SK-N-SH (cell line): ENCODE measurements at regions not wholly inside any gene's neighbourhood (a gene's known extent, or its start where the extent isn't known, plus 50 kb on each side); places are given as distances from the start of the nearest gene placed in this dataset.

Experiments used
- CTCF ChIA-PET: fragments of 300-600, 350-600 bp; formaldehyde crosslinking; extraction: SDS; loops from one replicate; lab custom pipeline; 2021; lab: Yijun Ruan, JAX
- POLR2A ChIA-PET: fragments of 350-600 bp; sonication (Branson Sonifier 250); formaldehyde crosslinking; extraction: SDS; loops from one replicate; lab custom pipeline; 2020; ENCODE audit warnings: antibody characterized with exemption, inconsistent platforms; lab: Yijun Ruan, JAX
- DNase-seq: peaks from one replicate; pipeline ENCODE4 v3.0.0; 2012
- H2AFZ ChIP-seq: fragments of 200-600 bp; sonication (generic); 2 replicates; pipeline ENCODE4 v1.8.1; 2016; ENCODE audit warnings: antibody characterized with exemption, mild to moderate bottlenecking, low read depth
- H3F3A ChIP-seq: fragments of 200-600 bp; sonication (generic); replicated peaks from 2 replicates; pipeline ENCODE3; 2016; ENCODE audit warnings: antibody characterized with exemption, mild to moderate bottlenecking; ENCODE audit not compliant: insufficient read depth
- H3K27ac ChIP-seq, 2 experiments: fragments of 200-500 bp in 1 of 2; fragments of 200-600 bp in 1 of 2; sonication (Bioruptor generic) in 1 of 2; sonication (generic), shearing (Covaris generic) in 1 of 2; 2 replicates each; pipeline versions ENCODE4 v1.5.1 to v1.6.1; 2014 to 2016; ENCODE audit warnings: low read depth in 2 of 2, inconsistent platforms in 1 of 2, low read length in 1 of 2, mild to moderate bottlenecking in 1 of 2, mixed read lengths in 1 of 2
- H3K27me3 ChIP-seq: fragments of 200-600 bp; sonication (generic), shearing (Covaris generic); 2 replicates; pipeline ENCODE4 v1.6.1; 2016; ENCODE audit warnings: mixed run types; ENCODE audit not compliant: insufficient read depth
- H3K36me3 ChIP-seq, 2 experiments: fragments of 200-500 bp in 1 of 2; fragments of 200-600 bp in 1 of 2; sonication (Bioruptor generic) in 1 of 2; sonication (generic) in 1 of 2; replicated peaks in 1 of 2; 2 replicates each; pipeline versions ENCODE3 to v1.5.1; 2014 to 2016; ENCODE audit warnings: low read length in 1 of 2, mild to moderate bottlenecking in 1 of 2; ENCODE audit not compliant: insufficient read depth in 2 of 2, control insufficient read depth in 1 of 2
- H3K4me1 ChIP-seq, 2 experiments: fragments of 200-500 bp in 1 of 2; fragments of 200-600 bp in 1 of 2; sonication (Bioruptor generic) in 1 of 2; sonication (generic), shearing (Covaris generic) in 1 of 2; 2 replicates each; pipeline versions ENCODE4 v1.5.1 to v1.6.1; 2014 to 2016; ENCODE audit warnings: low read depth in 1 of 2, low read length in 1 of 2, mixed run types in 1 of 2; ENCODE audit not compliant: insufficient read depth in 2 of 2, control insufficient read depth in 1 of 2
- H3K4me2 ChIP-seq: fragments of 200-600 bp; sonication (generic), shearing (Covaris generic); 2 replicates; pipeline ENCODE4 v1.6.1; 2017; ENCODE audit warnings: mixed run types
- H3K4me3 ChIP-seq, 2 experiments: fragments of 200-500 bp in 1 of 2; fragments of 200-600 bp in 1 of 2; sonication (Bioruptor generic) in 1 of 2; sonication (generic), shearing (Covaris generic) in 1 of 2; 2 replicates each; pipeline versions ENCODE4 v1.5.1 to v1.8.1; 2014 to 2016; ENCODE audit warnings: low read depth in 2 of 2, inconsistent platforms in 1 of 2, low read length in 1 of 2, mild to moderate bottlenecking in 1 of 2, mixed read lengths in 1 of 2, moderate library complexity in 1 of 2
- H3K79me2 ChIP-seq: fragments of 200-600 bp; sonication (generic); 2 replicates; pipeline ENCODE4 v1.8.1; 2017; ENCODE audit warnings: mild to moderate bottlenecking; ENCODE audit not compliant: insufficient read depth
- H3K9ac ChIP-seq: fragments of 200-600 bp; sonication (generic); 2 replicates; pipeline ENCODE4 v1.6.1; 2017; ENCODE audit warnings: mixed run types
- H3K9me2 ChIP-seq: fragments of 200-600 bp; sonication (generic); 2 replicates; pipeline ENCODE4 v1.6.1; 2017; ENCODE audit warnings: mixed run types
- H3K9me3 ChIP-seq: fragments of 200-600 bp; sonication (generic); 2 replicates; pipeline ENCODE4 v1.6.1; 2017; ENCODE audit warnings: mixed run types, mild to moderate bottlenecking, moderate library complexity
- H4K20me1 ChIP-seq: fragments of 200-600 bp; sonication (generic); 2 replicates; pipeline ENCODE4 v1.6.1; 2017; ENCODE audit warnings: mild to moderate bottlenecking, mixed run types; ENCODE audit not compliant: insufficient read depth
- CHD2 ChIP-seq: fragments of 150-350 bp; IDR thresholded peaks from 2 replicates; pipeline ENCODE4 v1.6.1; 2018; ENCODE audit warnings: low read length; ENCODE audit not compliant: partially characterized antibody
- ELF1 ChIP-seq: IDR thresholded peaks from 2 replicates; pipeline ENCODE4 v1.4.0; 2012
- EP300 ChIP-seq, 2 experiments: IDR thresholded peaks; 2 replicates each; pipeline versions ENCODE4 v1.4.0 to v1.6.1; 2012; ENCODE audit warnings: borderline replicate concordance in 1 of 2, low read depth in 1 of 2, low read length in 1 of 2
- EZH2phosphoT487 ChIP-seq: fragments of 200-600 bp; sonication (generic); IDR thresholded peaks from 2 replicates; pipeline ENCODE4 v1.6.1; 2017; ENCODE audit warnings: low read depth, mixed run types, mild to moderate bottlenecking, antibody characterized with exemption, moderate library complexity, borderline replicate concordance
- FOSL2 ChIP-seq: IDR thresholded peaks from 2 replicates; pipeline ENCODE4 v1.4.0; 2012; ENCODE audit warnings: low read depth, mild to moderate bottlenecking, moderate library complexity, borderline replicate concordance
- FOXJ3 ChIP-seq: sonication (generic); formaldehyde crosslinking; IDR thresholded peaks from 2 replicates; pipeline ENCODE4 v1.5.1; 2020; ENCODE audit warnings: mild to moderate bottlenecking, missing genetic modification reagents
- FOXM1 ChIP-seq: IDR thresholded peaks from 2 replicates; pipeline ENCODE4 v1.4.0; 2012; ENCODE audit warnings: low read depth, mild to moderate bottlenecking
- GATA2 ChIP-seq: sonication (generic); formaldehyde crosslinking; IDR thresholded peaks from 2 replicates; pipeline ENCODE4 v1.5.0; 2020; ENCODE audit warnings: mild to moderate bottlenecking, missing genetic modification reagents
- MEF2A ChIP-seq: IDR thresholded peaks from 2 replicates; pipeline ENCODE4 v1.4.0; 2012; ENCODE audit warnings: low read depth, borderline replicate concordance
- NFIC ChIP-seq: IDR thresholded peaks from 2 replicates; pipeline ENCODE4 v1.4.0; 2012; ENCODE audit warnings: borderline replicate concordance
- RAD21 ChIP-seq: IDR thresholded peaks from 2 replicates; pipeline ENCODE4 v1.6.1; 2012; ENCODE audit warnings: mild to moderate bottlenecking, low read length
- RFX5 ChIP-seq: IDR thresholded peaks from 2 replicates; pipeline ENCODE4 v1.6.1; 2012; ENCODE audit warnings: mild to moderate bottlenecking, improper control_type of control experiment, low read length
- RXRA ChIP-seq: IDR thresholded peaks from 2 replicates; pipeline ENCODE4 v1.4.0; 2012; ENCODE audit warnings: low read depth, mild to moderate bottlenecking, borderline replicate concordance
- SMC3 ChIP-seq: IDR thresholded peaks from 2 replicates; pipeline ENCODE4 v1.6.1; 2012; ENCODE audit warnings: low read depth, low read length, improper control_type of control experiment
- TAF1 ChIP-seq: IDR thresholded peaks from 2 replicates; pipeline ENCODE4 v1.6.1; 2012; ENCODE audit warnings: low read depth, mild to moderate bottlenecking, low read length, moderate library complexity, borderline replicate concordance
- WGBS: methylation state at CpG from one replicate; pipeline ENCODE4 v1.1.6; 2017; ENCODE audit warnings: low lambda C conversion rate; 5-methylcytosine and 5-hydroxymethylcytosine counted together
- TF ChIP-seq, protein P1 (sequence below): IDR thresholded peaks from 2 replicates; pipeline ENCODE4 v1.4.0; 2012; ENCODE audit warnings: low read depth, borderline replicate concordance
- TF ChIP-seq, protein P2 (sequence below): IDR thresholded peaks from 2 replicates; pipeline ENCODE4 v1.4.0; 2012; ENCODE audit warnings: low read depth
- TF ChIP-seq, protein P3 (sequence below): IDR thresholded peaks from 2 replicates; pipeline ENCODE4 v1.4.0; 2012; ENCODE audit warnings: low read depth, borderline replicate concordance
- TF ChIP-seq, protein P4 (sequence below): IDR thresholded peaks from 2 replicates; pipeline ENCODE4 v1.6.1; 2012; ENCODE audit warnings: mild to moderate bottlenecking, low read depth, low read length, moderate library complexity

DNA sequence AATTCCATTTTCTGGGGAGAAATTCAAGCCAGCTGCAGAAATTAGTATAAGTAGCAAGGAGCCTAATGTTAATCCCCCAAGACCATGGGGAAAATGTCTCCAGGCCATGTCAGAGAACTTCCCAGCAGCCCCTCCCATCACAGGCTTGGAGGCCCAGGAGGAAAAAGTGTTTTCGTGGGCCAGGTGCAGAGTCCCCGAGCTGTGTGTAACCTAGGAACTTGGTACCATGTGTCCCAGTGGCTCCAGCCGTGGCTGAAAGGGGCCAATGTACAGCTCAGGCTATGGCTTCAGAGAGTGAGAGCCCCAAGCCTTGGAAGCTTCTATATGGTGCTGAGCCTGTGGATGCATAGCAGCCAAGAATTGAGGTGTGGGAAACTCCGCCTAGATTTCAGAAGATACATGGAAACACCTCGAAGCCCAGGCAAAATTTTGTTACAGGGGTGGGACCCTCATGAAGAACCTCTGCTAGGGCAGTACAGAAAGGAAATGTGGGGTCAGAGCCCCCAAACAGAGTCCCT, 286.3 kb downstream of the MATN1 start:
- no peaks in the 10 kb centered on the region for H3K79me2 ChIP-seq
- POLR2A ChIA-PET, result no interaction called here
- no peaks in the 10 kb centered on the region for H4K20me1 ChIP-seq
- no peaks in the 10 kb centered on the region for H3K36me3 ChIP-seq
- no peaks in the 10 kb centered on the region for H3K9me3 ChIP-seq
- DNase-seq, result no peak
- H3K9me2 ChIP-seq, result no peaks in the 10 kb centered on the region
- H3K27me3 ChIP-seq, result no peaks in the 10 kb centered on the region
- H3K4me3 ChIP-seq, result no peak overlapping the region
- CTCF ChIA-PET, result no interaction called here
- no peaks in the 10 kb centered on the region for H3K4me1 ChIP-seq
- WGBS, result 8% methylated on average over 4 of the region's 5 CpGs
- no peak overlapping the region for H3K27ac ChIP-seq
- no peak for TF ChIP-seq FOXJ3 (CRISPR knock-in tag)
- no peak for TF ChIP-seq EP300 (IDR thresholded peaks at IDR 0.05; ENCODE audit: borderline replicate concordance in 1 of 2, low read depth in 1 of 2, low read length in 1 of 2)
- TF ChIP-seq FOXM1, result no peak
- no peak for TF ChIP-seq SMC3
- no peak for TF ChIP-seq CHD2
- TF ChIP-seq, protein P1, sequence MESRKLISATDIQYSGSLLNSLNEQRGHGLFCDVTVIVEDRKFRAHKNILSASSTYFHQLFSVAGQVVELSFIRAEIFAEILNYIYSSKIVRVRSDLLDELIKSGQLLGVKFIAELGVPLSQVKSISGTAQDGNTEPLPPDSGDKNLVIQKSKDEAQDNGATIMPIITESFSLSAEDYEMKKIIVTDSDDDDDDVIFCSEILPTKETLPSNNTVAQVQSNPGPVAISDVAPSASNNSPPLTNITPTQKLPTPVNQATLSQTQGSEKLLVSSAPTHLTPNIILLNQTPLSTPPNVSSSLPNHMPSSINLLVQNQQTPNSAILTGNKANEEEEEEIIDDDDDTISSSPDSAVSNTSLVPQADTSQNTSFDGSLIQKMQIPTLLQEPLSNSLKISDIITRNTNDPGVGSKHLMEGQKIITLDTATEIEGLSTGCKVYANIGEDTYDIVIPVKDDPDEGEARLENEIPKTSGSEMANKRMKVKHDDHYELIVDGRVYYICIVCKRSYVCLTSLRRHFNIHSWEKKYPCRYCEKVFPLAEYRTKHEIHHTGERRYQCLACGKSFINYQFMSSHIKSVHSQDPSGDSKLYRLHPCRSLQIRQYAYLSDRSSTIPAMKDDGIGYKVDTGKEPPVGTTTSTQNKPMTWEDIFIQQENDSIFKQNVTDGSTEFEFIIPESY, result no peak
- no peak for TF ChIP-seq RXRA
- TF ChIP-seq MEF2A, result no peak
- TF ChIP-seq, protein P2, sequence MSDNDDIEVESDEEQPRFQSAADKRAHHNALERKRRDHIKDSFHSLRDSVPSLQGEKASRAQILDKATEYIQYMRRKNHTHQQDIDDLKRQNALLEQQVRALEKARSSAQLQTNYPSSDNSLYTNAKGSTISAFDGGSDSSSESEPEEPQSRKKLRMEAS, result no peak
- TF ChIP-seq FOSL2, result no peak
- TF ChIP-seq, protein P3, sequence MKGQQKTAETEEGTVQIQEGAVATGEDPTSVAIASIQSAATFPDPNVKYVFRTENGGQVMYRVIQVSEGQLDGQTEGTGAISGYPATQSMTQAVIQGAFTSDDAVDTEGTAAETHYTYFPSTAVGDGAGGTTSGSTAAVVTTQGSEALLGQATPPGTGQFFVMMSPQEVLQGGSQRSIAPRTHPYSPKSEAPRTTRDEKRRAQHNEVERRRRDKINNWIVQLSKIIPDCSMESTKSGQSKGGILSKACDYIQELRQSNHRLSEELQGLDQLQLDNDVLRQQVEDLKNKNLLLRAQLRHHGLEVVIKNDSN, result no peak
- TF ChIP-seq RAD21, result no peak
- TF ChIP-seq, protein P4, sequence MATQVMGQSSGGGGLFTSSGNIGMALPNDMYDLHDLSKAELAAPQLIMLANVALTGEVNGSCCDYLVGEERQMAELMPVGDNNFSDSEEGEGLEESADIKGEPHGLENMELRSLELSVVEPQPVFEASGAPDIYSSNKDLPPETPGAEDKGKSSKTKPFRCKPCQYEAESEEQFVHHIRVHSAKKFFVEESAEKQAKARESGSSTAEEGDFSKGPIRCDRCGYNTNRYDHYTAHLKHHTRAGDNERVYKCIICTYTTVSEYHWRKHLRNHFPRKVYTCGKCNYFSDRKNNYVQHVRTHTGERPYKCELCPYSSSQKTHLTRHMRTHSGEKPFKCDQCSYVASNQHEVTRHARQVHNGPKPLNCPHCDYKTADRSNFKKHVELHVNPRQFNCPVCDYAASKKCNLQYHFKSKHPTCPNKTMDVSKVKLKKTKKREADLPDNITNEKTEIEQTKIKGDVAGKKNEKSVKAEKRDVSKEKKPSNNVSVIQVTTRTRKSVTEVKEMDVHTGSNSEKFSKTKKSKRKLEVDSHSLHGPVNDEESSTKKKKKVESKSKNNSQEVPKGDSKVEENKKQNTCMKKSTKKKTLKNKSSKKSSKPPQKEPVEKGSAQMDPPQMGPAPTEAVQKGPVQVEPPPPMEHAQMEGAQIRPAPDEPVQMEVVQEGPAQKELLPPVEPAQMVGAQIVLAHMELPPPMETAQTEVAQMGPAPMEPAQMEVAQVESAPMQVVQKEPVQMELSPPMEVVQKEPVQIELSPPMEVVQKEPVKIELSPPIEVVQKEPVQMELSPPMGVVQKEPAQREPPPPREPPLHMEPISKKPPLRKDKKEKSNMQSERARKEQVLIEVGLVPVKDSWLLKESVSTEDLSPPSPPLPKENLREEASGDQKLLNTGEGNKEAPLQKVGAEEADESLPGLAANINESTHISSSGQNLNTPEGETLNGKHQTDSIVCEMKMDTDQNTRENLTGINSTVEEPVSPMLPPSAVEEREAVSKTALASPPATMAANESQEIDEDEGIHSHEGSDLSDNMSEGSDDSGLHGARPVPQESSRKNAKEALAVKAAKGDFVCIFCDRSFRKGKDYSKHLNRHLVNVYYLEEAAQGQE, result no peak
- no peak for TF ChIP-seq ELF1
- no peak for TF ChIP-seq GATA2 (CRISPR knock-in tag)
- no peak for TF ChIP-seq TAF1
- no peak for TF ChIP-seq NFIC
- TF ChIP-seq EZH2phosphoT487, result no peak
- TF ChIP-seq RFX5, result no peak
- no peaks in the 10 kb centered on the region for H3F3A ChIP-seq
- H2AFZ ChIP-seq, result no peak overlapping the region
- no peak overlapping the region for H3K4me2 ChIP-seq
- no peak overlapping the region for H3K9ac ChIP-seq
